Kidney epithelial cell (primary cell): ENCODE measurements at regions not wholly inside any gene's neighbourhood (a gene's known extent, or its start where the extent isn't known, plus 50 kb on each side); places are given as distances from the start of the nearest gene placed in this dataset.

ENCODE experiments used
- DNase-seq: peaks from one replicate; pipeline ENCODE4 v3.0.0-alpha.2; 2010; ENCODE audit warnings: low read depth
- H3K27me3 ChIP-seq: 2 replicates; pipeline ENCODE4 v1.6.0; 2011; ENCODE audit warnings: low read length; ENCODE audit not compliant: control insufficient read depth, insufficient read depth
- H3K36me3 ChIP-seq: 2 replicates; pipeline ENCODE4 v1.5.1; 2011; ENCODE audit warnings: low read length; ENCODE audit not compliant: control insufficient read depth, insufficient read depth
- H3K4me3 ChIP-seq: 2 replicates; pipeline ENCODE4 v1.5.1; 2011; ENCODE audit warnings: low read depth, mild to moderate bottlenecking, control low read depth, low read length
- CTCF ChIP-seq: IDR thresholded peaks from 2 replicates; pipeline ENCODE4 v1.5.1; 2011; ENCODE audit warnings: mild to moderate bottlenecking, moderate library complexity, low read length, control low read depth, inconsistent platforms; ENCODE audit not compliant: insufficient read depth, poor library complexity, severe bottlenecking

GRCh38 chr7:46544396-46545008 is 623.4 kb upstream of the IGFBP3 start:
- peak; percentile 63 for DNase-seq
- H3K4me3 ChIP-seq, result no peak overlapping the region

DNA sequence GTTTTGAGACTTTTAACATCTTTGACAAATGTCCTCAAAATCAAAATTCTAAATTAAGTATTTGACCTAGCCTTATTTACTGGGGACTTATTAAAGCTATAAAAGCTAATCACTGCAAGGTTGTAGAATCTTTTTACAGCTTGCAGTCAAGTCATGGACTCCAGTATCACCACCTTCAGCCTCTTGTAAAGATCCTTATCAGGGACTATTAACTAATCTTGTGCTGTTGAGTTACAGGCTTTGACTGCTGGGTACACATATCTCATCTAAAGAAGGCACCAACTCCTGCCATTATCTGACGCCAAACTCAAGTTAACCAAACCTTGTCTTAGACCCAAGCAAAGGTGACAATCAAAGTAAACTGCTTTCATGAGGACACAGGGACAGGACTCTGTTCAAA is 621.0 kb upstream of the IGFBP3 start:
- TF ChIP-seq CTCF, result no peak
- Histone ChIP-seq H3K36me3 (no peaks in the 10 kb centered on the region), H3K27me3 (no peaks in the 10 kb centered on the region), H3K4me3 (no peak overlapping the region)
- no peak for DNase-seq

More at GRCh38 chr7:46544396-46545008, 623.4 kb upstream of the IGFBP3 start:
- Histone ChIP-seq H3K27me3 (no peaks in the 10 kb centered on the region), H3K36me3 (no peaks in the 10 kb centered on the region)
- no peak for TF ChIP-seq CTCF

- DNase-seq, result no peak
- Histone ChIP-seq H3K27me3 (no peaks in the 10 kb centered on the region), H3K4me3 (no peak overlapping the region), H3K36me3 (no peaks in the 10 kb centered on the region)
- no peak for TF ChIP-seq CTCF
Observed at GRCh38 chr7:46539892-46540483, 618.9 kb upstream of the IGFBP3 start.

GRCh38 chr7:46537191-46537905 is 616.3 kb upstream of the IGFBP3 start:
- Histone ChIP-seq H3K4me3 (no peak overlapping the region), H3K27me3 (no peaks in the 10 kb centered on the region), H3K36me3 (no peaks in the 10 kb centered on the region)
- no peak for TF ChIP-seq CTCF
- no peak for DNase-seq

DNA sequence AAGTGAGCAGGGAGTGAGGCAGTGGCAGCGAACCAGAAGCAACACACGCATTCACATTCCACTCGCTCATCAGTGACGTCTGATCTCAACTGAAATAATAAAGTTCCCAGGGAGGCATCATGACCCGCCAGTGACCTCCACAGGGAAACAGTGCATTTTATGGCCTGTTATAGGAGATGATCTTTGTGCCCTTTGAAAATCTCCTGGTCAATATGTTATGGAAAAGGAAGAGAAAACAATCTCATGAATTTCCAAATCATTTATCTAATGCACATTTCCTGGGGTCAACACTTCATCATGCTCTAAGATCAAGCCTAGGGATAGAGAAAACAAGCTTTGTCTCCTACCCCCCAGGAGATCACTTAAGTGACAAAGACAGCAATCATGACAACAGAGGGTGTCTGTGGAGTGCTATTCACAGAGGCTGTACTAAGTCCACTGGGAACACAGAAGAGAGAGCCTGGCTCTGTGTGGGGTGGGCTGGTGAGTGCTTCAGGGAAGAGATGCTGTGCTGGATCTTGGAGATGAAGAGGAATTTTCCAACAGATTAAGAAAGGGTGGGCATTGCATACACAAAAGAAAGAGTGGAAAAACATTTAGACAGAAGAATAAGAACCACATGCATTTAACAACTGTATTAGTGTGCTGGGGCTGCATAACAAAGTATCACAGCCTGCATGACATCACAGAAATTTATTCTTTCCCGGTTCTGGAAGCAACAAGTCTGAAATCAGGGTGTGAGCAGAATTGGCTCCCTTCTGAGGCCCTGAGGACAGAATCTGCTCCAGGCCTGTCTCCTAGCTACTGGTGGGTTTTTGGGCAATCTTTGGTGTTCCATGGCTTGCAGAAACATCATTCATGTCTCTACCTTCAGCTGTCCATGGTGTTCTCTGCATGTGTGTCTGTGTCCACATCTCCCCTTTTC is 613.9 kb upstream of the IGFBP3 start:
- Histone ChIP-seq H3K4me3 (no peak overlapping the region), H3K27me3 (no peaks in the 10 kb centered on the region), H3K36me3 (no peaks in the 10 kb centered on the region)
- no peak for TF ChIP-seq CTCF
- peak; percentile 39 for DNase-seq
